GM19240 (cell line): ENCODE measurements at regions not wholly inside any gene's neighbourhood (a gene's known extent, or its start where the extent isn't known, plus 50 kb on each side); places are given as distances from the start of the nearest gene placed in this dataset.

Source experiments
- DNase-seq: peaks from one replicate; pipeline ENCODE4 v3.0.0; 2011; ENCODE audit warnings: low spot score; ENCODE audit not compliant: insufficient read length

DNA sequence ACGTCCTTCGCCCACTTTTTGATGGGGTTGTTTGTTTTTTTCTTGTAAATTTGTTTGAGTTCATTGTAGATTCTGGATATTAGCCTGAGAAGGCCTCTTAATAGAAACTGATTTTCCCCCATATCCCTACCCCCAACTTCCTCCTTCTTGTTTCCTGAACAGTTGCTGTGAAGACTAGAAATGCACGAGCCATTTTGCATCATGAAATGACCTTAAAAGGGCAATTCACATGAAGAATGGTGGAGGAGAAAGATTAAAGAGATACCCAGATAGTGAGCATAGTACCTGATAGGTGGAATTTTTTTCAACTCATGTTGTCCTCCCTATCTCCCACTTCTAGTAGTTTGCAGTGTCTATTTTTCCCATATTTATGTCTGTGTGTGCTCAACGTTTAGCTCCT is 55.2 kb upstream of the KCNH8 start:
- DNase-seq = no peak

DNA sequence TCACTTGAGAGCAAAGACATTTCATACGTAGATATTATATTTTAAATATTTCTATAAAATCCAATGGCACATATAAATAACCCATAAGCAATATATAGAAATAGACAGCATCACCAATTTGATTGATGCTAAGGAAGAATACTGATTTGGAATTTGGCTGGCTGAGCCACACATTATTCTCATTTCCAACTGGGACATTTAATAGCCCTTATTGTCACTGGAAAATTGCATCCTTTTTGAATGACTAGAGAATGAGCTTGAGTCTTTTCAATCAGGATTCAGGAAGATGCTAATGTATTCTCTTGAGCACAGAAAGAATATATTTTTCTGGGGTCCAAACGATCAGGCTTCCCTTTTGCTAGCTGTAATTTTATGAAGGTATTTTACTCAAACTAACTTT is 70.9 kb upstream of the KCNH8 start:
- DNase-seq = no peak

DNA sequence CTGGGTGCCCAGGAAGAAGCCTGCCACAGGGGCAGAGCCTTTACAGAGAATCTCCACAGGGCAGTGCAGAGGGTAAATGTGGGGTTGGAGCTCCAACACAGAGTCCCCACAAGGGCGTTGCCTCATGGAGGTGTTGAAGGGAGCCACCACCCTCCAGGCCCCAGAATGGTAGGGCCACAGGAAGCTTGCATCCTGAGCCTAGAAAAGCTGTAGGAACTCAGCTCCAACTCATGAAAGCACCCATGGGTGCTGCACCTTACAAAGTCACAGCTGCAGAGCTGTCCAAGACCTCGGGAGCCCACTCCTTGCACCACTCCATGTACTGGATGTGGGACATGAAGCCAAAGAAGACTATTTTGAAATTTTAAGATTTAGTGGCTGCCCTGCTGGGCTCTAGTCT is 73.3 kb upstream of the KCNH8 start:
- DNase-seq = no peak

DNA sequence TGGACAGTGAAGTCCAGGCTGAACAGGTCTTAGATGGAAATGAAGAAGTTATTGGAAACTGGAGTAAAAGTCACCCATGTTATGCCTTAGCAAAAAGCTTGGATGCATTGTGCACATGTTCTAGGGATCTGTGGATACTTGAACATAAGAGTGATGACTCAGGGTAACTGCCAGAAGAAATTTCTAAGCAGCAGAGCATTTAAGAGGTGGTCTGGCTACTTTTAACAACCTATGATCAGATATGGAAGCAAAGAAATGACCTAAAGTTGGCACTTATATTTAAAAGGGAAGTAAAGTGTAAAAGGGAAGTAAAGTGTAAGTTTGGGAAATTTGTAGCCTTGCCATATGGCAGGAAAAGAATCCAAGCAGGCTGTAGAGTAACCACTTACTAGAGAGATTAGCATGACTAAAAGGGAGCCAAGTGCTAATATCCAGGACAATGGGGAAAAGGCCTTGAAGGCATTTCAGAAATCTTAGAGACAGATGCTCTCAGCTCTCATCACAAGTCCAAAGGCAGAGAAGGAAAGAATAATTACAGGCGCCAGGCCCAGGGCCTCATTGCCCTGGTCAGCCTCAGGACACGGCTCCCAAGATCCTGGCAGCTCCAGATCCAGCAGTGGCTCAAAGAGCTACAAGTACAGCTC is 73.9 kb upstream of the KCNH8 start:
- DNase-seq = no peak

DNA sequence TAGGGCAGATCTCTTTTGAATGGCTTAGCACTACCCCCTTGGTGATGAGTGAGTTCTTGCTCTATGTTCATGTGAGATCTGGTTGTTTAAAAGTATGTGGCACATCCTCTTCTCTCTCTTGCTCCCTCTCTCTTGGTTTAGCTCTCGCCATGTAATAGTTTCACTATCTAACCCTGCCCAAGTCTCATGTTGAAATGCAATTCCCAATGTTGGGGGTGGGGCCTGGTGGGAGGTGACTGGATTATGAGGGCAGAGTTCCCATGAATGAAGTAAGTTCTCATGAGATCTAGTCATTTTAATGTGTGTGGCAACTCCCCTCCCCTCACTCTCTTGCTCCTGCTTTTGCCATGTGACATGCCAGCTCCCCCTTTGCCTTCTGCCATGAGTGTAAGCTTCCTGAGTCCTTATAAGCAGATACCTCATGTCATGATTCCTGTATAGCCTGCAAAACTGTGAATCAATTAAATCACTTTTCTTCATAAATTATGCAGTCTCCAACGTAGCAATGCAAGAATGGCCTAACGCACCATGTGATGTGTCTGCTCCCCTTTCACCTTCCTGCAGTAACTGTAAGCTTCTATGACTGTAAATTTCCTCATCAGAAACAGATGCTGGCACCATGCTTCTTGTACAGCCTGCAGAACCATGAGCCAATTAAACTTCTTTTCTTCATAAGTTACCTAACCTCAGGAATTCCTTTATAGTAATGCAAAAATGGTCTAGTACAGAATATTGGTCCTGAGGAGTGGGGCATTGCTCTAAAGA is 74.8 kb upstream of the KCNH8 start:
- no peak for DNase-seq

DNA sequence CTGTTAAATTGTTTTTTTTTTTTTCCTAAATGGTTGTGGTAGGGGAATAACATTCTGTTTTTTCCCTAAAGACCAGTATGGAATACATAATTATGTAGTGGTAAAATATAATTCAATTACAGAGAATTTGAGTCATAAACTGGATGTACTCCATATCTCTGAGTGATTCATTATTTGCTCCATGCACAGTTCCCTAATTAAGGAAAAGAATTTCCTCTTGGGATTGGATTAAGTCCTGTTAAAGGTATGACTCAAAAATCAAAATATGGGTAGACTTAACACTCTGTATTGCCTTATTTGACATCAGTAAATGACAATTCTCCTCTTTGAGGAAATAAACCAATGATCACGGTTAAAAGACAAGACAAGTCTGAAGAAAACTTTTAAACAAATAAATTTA is 78.0 kb upstream of the KCNH8 start:
- no peak for DNase-seq

DNA sequence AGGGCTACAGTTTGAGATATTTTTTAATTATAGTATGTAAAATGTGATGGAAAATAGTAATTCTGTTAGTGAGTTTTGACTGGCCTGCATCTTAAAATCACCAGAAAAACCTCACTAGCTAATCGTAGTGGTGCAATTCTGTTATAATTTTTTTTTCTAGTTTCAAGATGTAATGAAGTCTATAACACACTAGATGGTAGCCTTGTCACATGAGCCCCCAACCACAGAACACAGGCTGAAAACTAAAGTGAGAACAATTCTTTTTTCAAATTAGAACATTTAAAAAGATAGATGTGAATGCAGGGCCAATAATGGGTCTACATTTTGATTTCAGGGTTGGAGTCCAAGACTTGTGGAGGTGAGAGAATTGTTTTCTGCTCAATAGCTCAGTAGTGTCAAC is 83.3 kb upstream of the KCNH8 start:
- DNase-seq = no peak

DNA sequence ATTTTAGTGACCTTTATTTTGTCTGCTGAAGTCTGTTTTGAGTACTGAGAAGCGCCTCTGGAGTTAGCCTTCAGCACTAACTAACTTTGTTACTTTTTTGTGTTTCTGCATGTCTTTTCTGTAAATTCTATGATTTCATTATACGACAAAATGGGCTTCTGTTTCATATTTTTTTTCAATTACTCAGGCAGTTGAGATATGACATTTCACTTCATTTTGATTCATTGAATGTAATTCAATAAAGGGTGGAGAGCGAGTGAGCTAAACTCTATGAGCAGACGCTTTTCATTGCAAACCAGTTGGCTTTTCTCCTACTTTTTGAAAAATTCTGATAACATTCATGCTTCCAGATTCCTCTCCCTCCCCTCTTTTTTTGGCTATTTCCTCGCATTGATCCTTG is 84.4 kb upstream of the KCNH8 start:
- no peak for DNase-seq

DNA sequence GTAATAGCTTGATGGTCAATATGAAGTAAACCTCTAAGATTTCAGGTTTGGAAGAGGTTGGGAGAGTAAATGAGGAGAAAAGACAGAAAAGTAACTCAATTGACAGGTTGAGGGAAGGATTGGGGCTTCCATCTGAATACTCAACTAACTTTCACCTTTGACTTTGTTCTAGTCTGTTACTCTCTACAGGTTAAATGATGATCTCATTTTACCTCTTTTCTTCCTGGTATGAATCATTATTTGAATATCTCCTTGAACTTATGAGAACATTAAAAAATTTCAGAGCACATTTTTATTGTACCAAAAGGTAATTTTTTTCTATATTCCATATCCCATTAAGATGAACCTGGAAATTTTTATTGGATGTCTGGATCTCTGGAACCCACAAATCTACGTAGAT is 87.9 kb upstream of the KCNH8 start:
- no peak for DNase-seq

DNA sequence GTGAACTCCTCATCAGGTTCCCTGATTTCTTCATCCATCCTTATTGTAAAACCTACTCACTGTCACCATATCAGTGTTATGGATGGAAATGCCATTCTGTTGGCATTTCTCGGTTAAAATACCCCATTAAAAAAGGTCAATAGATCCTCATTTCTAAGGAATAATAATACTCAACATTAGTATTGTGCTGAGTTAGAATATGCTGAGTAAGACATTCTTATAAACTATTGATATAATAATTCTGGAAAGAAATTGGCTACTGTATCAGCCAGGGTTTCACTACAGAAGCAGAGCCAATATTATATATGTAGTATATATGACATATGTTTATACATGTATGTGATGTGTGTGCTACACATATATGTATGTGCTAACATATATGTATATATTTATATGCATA is 95.4 kb upstream of the KCNH8 start:
- no peak for DNase-seq

DNA sequence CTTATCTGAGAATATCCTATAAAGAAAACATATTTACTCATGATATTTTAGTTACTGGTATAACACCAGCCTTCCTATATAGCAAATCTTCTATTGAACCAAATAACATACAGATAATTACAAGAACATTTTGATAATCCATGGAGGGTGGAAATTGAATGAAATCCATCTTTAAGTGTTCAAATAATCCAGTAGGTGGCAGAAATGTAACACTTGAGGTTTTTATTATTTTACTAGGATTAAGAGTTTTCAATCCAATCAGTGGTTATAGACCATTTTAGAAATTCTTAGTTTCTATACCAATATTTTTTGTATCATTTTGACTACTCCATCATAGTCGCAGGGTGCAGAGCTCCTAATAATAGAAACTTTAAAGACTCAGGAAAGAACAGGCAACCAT is 101.9 kb upstream of the KCNH8 start:
- no peak for DNase-seq

DNA sequence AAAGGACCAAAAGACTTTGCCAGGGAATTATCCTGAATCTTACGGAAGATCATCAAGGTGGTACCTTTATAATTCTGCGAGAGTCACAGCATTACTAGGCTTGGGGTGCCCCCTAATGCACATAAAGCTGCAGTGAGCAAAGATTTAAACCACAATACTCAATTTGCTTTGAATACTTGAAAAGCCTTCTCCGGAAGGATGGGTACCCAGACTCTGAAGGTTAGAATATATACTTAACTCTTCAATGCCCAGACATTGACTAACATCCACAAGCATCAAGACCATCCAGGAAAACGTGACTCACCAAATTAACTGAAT is 117.8 kb upstream of the KCNH8 start:
- no peak for DNase-seq

DNA sequence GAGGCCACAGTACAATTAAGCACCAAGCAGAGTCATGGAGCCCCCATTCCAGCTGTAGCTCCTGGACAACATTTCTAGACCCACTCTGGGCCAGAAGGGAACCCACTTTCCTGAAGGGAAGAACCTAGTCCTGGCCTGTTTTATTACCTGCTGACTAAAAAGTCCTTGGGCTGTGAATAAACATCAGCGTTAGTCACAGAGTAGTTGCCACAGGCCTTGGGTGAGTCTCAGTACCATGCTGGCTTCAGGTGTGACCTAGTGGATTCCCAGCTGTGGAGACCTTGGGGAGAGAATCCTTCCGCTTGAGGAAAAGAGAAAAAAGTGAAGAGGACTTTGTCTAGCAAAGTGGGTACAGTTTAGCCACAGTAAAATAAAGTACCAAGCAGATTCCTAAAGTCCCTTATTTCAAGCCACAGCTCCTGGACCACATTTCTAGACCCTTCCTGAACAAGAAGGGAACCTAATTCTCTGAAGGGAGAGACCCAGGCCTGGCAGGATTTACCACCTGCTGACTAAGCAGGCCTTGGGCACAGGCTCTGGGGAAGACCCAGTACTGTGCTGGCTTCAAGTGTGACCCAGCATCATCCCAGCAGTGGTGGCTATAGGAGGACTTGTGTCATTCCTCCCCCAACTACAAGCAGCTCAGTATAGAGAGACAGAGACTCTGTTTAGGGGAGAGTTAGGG is 118.3 kb upstream of the KCNH8 start:
- DNase-seq = no peak

DNA sequence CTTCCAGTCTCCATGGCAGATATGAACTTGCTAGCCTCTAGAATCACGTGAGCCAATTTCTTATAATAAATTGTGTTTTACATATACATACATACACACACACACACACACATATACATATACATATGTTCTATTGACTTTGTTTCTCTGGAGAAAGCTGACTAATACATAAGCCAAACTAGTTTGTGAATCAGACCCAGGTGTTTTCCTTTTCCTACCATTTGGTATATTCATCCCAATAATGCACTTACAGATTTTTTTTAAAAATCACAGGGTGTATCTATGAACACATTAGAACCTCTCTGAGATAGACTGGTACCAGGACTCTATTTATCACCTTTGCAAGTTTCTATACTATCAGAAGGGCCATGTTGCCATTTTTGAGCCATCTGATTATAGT is 122.9 kb upstream of the KCNH8 start:
- no peak for DNase-seq

DNA sequence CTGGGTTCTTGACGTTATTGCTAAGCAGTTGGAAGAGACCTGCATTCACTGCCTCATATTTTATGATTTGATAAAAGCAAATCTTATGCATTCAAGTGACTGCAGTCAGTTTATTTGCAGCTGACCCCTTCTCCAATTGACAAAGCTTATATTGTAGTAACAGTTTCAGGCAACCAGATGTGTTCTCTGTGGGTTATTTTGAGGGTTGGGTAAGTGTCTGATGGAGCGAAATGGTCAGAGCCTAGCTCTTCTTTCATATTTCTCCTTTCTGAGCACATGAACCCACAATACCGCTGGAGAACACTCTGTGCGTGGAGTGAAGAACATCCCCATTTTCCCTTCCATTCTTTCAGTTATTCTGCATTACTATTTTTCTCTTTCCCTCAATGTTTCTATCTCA is 125.8 kb upstream of the KCNH8 start:
- DNase-seq = no peak

DNA sequence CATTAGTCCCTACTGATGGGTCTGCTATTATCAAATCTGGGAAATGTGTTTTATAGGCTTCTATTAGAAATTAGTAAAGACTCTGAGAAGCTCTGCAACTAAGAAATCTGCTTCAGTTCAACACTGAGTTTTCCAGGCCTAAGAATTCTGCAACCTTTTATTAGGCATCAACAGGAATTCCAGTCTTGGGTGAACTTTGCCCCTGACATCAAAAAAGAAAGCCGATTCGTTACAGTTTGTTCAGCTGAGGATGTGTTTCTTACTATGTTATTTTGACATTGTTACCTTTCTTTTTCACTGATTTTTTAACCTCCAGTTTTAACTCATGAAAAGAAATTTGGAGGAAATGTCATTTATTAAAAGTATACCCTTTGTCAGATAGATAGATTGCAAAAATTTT is 131.5 kb upstream of the KCNH8 start:
- DNase-seq = no peak

DNA sequence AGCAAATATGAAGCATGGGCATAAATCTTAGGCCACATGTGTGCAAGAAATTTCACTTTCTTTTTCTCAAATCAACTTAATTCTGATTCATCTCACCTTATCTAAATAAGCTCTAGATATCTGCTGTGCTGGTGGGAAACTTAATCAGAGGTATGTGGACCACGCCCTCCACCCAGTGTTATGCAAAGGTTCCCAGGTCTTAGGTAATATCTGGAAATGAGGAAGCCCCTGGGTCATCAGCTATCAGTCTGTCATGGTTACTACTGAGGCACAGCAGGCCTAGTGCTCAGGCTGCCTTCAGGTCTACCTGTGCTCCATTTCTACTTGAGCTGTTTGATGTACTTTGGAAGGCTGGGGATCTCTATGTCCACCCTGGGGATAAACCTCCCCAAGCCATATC is 134.4 kb upstream of the KCNH8 start:
- no peak for DNase-seq

DNA sequence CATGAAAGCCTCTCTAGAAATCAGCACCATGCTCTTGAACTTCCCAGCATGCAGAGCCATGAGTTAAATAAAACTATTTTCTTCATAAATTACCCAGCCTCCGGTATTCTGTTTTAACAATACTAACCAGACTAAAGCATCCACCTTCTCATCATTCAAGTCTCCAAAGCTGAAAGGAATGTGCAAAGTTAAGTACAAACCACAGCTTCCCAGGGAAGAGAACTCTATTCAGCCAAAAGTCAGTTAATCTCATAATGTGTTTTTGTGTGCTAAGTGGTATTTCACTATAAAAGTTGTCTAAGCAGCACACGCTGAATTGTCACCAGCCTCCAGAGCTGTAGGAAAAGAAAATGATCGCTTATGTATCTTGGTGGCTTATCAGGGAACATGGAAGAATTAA is 135.5 kb upstream of the KCNH8 start:
- DNase-seq = no peak

DNA sequence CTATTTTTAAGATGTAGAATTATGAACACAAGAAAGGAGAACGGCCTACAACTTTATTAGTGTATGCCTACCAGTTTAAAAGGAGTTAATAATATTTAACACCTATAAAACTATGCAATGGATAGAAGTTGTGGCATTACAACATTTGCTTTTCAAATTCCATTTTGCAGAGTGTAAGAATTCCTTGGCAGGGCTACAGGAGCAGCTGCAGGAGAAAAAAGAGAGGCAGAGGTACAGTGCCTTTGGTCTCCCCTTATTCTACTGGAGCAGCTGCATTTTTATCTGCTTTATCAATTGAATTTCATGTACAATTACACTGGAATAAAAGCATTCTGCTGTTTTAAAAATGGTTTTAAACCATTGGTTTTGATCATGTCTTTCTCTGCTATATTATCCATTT is 145.7 kb upstream of the KCNH8 start:
- no peak for DNase-seq

DNA sequence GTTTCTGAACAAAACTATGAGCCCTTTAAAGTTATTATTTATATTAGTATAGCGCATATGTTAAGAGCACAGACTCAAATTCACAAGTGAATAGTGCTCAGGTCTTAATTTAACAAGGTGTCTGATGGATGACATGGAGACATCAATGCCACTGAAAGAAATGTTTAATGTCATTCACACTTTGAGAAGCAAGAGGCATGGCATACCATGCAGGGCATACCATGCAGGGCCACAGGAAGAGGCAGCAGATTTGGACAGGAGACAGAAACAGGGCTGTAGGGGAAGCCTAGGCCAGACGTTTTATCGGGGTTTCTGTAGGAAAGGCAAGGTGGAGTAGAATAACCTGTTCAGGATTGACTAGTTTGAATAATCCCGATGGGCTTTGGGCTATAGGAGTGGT is 150.2 kb upstream of the KCNH8 start:
- DNase-seq = no peak

DNA sequence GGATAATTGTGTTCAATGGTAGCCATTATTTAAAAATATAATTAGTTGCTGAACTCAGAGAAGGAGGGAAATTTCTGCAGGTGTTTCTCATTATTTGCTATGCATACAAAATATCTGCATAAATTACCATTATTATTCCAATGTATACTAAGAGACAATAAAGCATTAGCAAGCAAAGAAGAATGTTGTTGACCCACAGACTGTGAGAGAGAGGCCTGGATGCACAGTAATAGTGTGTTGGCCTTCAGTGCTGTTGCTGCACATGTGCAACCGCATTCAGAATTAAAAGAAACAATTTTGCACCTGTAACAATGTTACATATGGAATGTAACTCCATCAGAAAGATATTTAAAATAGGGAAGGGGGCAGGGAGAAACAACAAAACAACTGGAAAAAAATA is 155.6 kb upstream of the KCNH8 start:
- DNase-seq = no peak

DNA sequence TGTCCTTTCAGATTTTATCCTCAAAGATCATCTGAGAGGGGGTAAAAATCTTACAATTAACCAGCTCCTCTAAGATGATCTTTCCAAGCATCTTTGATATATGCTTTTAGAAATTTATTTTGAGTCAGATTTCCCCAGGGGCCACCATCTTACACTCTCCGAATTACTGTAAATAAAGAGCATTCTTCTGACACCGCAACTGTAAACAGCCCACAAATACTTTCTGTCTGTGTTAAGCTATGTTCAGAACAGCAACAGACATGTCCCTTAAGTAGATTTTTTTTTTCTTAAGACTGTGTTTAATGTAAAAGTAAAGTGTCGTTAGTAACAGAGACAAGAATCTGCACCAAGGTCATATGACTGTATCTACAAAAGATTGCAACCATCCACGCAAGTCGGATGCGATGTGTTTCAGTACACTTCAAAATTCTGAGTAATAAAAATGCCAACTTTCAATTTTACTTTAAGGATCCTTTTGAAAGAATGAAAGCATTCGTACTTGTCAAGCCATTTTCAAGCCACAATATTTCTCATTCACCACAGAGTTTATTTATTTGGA is 159.0 kb upstream of the KCNH8 start:
- no peak for DNase-seq
